H1 (cell line): ENCODE measurements at regions not wholly inside any gene's neighbourhood (a gene's known extent, or its start where the extent isn't known, plus 50 kb on each side); places are given as distances from the start of the nearest gene placed in this dataset.

ENCODE experiments used
- CTCF ChIA-PET: fragments of 300-600 bp; sonication (Branson Sonifier 250); formaldehyde crosslinking; loops from one replicate; lab custom pipeline; 2021; ENCODE audit not compliant: partially characterized antibody; lab: Charles Lee
- POLR2A ChIA-PET: fragments of 300-600 bp; sonication (Branson Sonifier 250); formaldehyde crosslinking; loops from one replicate; lab custom pipeline; 2021; ENCODE audit warnings: inconsistent platforms; ENCODE audit not compliant: partially characterized antibody; lab: Charles Lee
- DNase-seq, 2 experiments: peaks; one replicate each; pipeline versions ENCODE4 v3.0.0 to v3.0.0-alpha.2; 2010 to 2022; ENCODE audit warnings: low spot score in 2 of 2, low read depth in 1 of 2, mixed read lengths in 1 of 2
- FAIRE-seq: peaks from 2 replicates; lab custom pipeline; 2011; peaks lifted over from hg19 to GRCh38; lab: Jason Lieb, UNC
- H2AFZ ChIP-seq: 2 replicates; pipeline ENCODE4 v1.8.1; 2012; ENCODE audit warnings: low read length, inconsistent platforms
- H2AK5ac ChIP-seq: 2 replicates; pipeline ENCODE4 v1.6.1; 2013; ENCODE audit warnings: low read depth, low read length
- H2BK120ac ChIP-seq: replicated peaks from 2 replicates; pipeline ENCODE3; 2013; ENCODE audit warnings: low read depth, low read length, inconsistent platforms
- H2BK12ac ChIP-seq: 2 replicates; pipeline ENCODE4 v1.6.1; 2013; ENCODE audit warnings: low read depth, low read length
- H2BK15ac ChIP-seq: 2 replicates; pipeline ENCODE4 v1.6.1; 2013; ENCODE audit warnings: low read length
- H2BK20ac ChIP-seq: 2 replicates; pipeline ENCODE4 v1.6.1; 2013; ENCODE audit warnings: low read length
- H2BK5ac ChIP-seq: 2 replicates; pipeline ENCODE4 v1.6.1; 2013; ENCODE audit warnings: low read depth, low read length
- H3K14ac ChIP-seq: 2 replicates; pipeline ENCODE4 v1.6.1; 2013; ENCODE audit warnings: inconsistent platforms; ENCODE audit not compliant: insufficient read length
- H3K18ac ChIP-seq: 2 replicates; pipeline ENCODE4 v1.6.1; 2013; ENCODE audit warnings: low read length; ENCODE audit errors: extremely low read depth
- H3K23ac ChIP-seq: 2 replicates; pipeline ENCODE4 v1.6.1; 2013; ENCODE audit warnings: inconsistent platforms; ENCODE audit not compliant: insufficient read length
- H3K23me2 ChIP-seq: 2 replicates; pipeline ENCODE4 v1.6.1; 2013; ENCODE audit warnings: low read depth, low read length
- H3K27ac ChIP-seq: 2 replicates; pipeline ENCODE4 v1.6.1; 2011; ENCODE audit warnings: low read depth, low read length, inconsistent platforms
- H3K27me3 ChIP-seq, 4 experiments: replicated peaks in 1 of 4; 1 replicate in 1 of 4; 2 replicates in 3 of 4; pipeline versions ENCODE4 v1.6.1 to v1.8.1; 2011 to 2013; ENCODE audit warnings: low read length in 3 of 4, mild to moderate bottlenecking in 3 of 4, inconsistent platforms in 2 of 4, mixed read lengths in 2 of 4, moderate library complexity in 1 of 4; ENCODE audit not compliant: control insufficient read depth in 3 of 4, insufficient read depth in 3 of 4; ENCODE audit errors: extremely low read depth in 1 of 4
- H3K36me3 ChIP-seq, 4 experiments: 2 replicates each; pipeline versions ENCODE4 v1.6.1 to v1.8.1; 2011 to 2013; ENCODE audit warnings: mild to moderate bottlenecking in 4 of 4, low read length in 3 of 4, moderate library complexity in 2 of 4, control low read depth in 1 of 4, inconsistent platforms in 1 of 4; ENCODE audit not compliant: insufficient read depth in 4 of 4, control insufficient read depth in 2 of 4
- H3K4ac ChIP-seq: replicated peaks from 2 replicates; pipeline ENCODE3; 2013; ENCODE audit warnings: low read length, low read depth, mixed read lengths, inconsistent platforms; ENCODE audit not compliant: insufficient read length
- H3K4me1 ChIP-seq, 4 experiments: replicated peaks in 1 of 4; 1 replicate in 1 of 4; 2 replicates in 3 of 4; pipeline versions ENCODE4 v1.6.1 to v1.8.1; 2011 to 2013; ENCODE audit warnings: low read length in 3 of 4, inconsistent platforms in 2 of 4, mixed read lengths in 1 of 4; ENCODE audit not compliant: insufficient read depth in 4 of 4, control insufficient read depth in 3 of 4
- H3K4me2 ChIP-seq, 2 experiments: 2 replicates each; pipeline versions ENCODE4 v1.6.1 to v1.8.1; 2011 to 2013; ENCODE audit warnings: low read depth in 2 of 2, low read length in 2 of 2, control low read depth in 1 of 2, inconsistent platforms in 1 of 2, mild to moderate bottlenecking in 1 of 2; ENCODE audit not compliant: insufficient read depth in 1 of 2
- H3K4me3 ChIP-seq, 4 experiments: fragments of 200-600, 300-600 bp in 1 of 4; sonication (generic), shearing (Covaris generic), sonication (Bioruptor Twin) in 1 of 4; 2 replicates each; pipeline versions ENCODE4 v1.5.1 to v1.8.1; 2011 to 2016; ENCODE audit warnings: low read length in 4 of 4, low read depth in 3 of 4, control low read depth in 2 of 4, inconsistent platforms in 2 of 4, mild to moderate bottlenecking in 2 of 4, mixed read lengths in 1 of 4, moderate library complexity in 1 of 4; ENCODE audit not compliant: insufficient read depth in 2 of 4; ENCODE audit errors: extremely low read depth in 1 of 4
- H3K56ac ChIP-seq: replicated peaks from 2 replicates; pipeline ENCODE3; 2013; ENCODE audit warnings: low read depth, mild to moderate bottlenecking, mixed read lengths, low read length, inconsistent platforms; ENCODE audit not compliant: insufficient read length
- H3K79me1 ChIP-seq: 2 replicates; pipeline ENCODE4 v1.6.1; 2013; ENCODE audit warnings: low read depth, low read length, control low read depth
- H3K79me2 ChIP-seq, 2 experiments: 2 replicates each; pipeline versions ENCODE4 v1.6.1 to v1.8.1; 2012 to 2013; ENCODE audit warnings: low read length in 2 of 2, mild to moderate bottlenecking in 2 of 2, inconsistent platforms in 1 of 2; ENCODE audit not compliant: insufficient read depth in 2 of 2, control insufficient read depth in 1 of 2
- H3K9ac ChIP-seq, 4 experiments: replicated peaks in 1 of 4; 1 replicate in 1 of 4; 2 replicates in 3 of 4; pipeline versions ENCODE4 v1.6.1 to v1.8.1; 2011 to 2013; ENCODE audit warnings: low read depth in 3 of 4, low read length in 3 of 4, control low read depth in 2 of 4, mild to moderate bottlenecking in 2 of 4, moderate library complexity in 2 of 4, inconsistent platforms in 1 of 4; ENCODE audit errors: extremely low read depth in 1 of 4
- H3K9me3 ChIP-seq, 2 experiments: 2 replicates each; pipeline versions ENCODE4 v1.6.1 to v1.8.1; 2012 to 2013; ENCODE audit warnings: mild to moderate bottlenecking in 2 of 2, moderate library complexity in 2 of 2, control low read depth in 1 of 2, inconsistent platforms in 1 of 2, low read depth in 1 of 2, low read length in 1 of 2, mixed read lengths in 1 of 2; ENCODE audit not compliant: insufficient read depth in 2 of 2
- H4K20me1 ChIP-seq, 2 experiments: replicated peaks in 1 of 2; 2 replicates each; pipeline versions ENCODE3 to v1.8.1; 2011 to 2013; ENCODE audit warnings: inconsistent platforms in 2 of 2, low read length in 2 of 2, mild to moderate bottlenecking in 1 of 2; ENCODE audit not compliant: insufficient read depth in 2 of 2, control insufficient read depth in 1 of 2
- H4K5ac ChIP-seq: 2 replicates; pipeline ENCODE4 v1.6.1; 2013; ENCODE audit warnings: low read length, low read depth, mixed read lengths, inconsistent platforms; ENCODE audit not compliant: insufficient read length
- H4K8ac ChIP-seq: 2 replicates; pipeline ENCODE4 v1.8.0; 2013; ENCODE audit warnings: mild to moderate bottlenecking, moderate library complexity, low read length, inconsistent platforms; ENCODE audit not compliant: insufficient read depth; ENCODE audit errors: extremely low read depth
- H4K91ac ChIP-seq: replicated peaks from 2 replicates; pipeline ENCODE3; 2013; ENCODE audit warnings: low read length, mixed read lengths, inconsistent platforms; ENCODE audit not compliant: insufficient read length
- ATF2 ChIP-seq: IDR thresholded peaks from 2 replicates; pipeline ENCODE4 v1.6.1; 2012; ENCODE audit warnings: low read length, inconsistent platforms
- EGR1 ChIP-seq: IDR thresholded peaks from 2 replicates; pipeline ENCODE4 v1.6.1; 2011; ENCODE audit warnings: low read depth, low read length, borderline replicate concordance
- EZH2 ChIP-seq: fragments of 200-600 bp; sonication (generic); IDR thresholded peaks from 2 replicates; pipeline ENCODE4 v1.7.1; 2012; ENCODE audit warnings: low read depth, mild to moderate bottlenecking, moderate library complexity, low read length, inconsistent platforms; ENCODE audit not compliant: severe bottlenecking
- FOSL1 ChIP-seq: IDR thresholded peaks from 2 replicates; pipeline ENCODE4 v1.6.1; 2011; ENCODE audit warnings: mild to moderate bottlenecking, low read depth, low read length, moderate library complexity; ENCODE audit not compliant: insufficient read depth
- GTF2F1 ChIP-seq: IDR thresholded peaks from 2 replicates; pipeline ENCODE4 v1.6.1; 2012; ENCODE audit warnings: low read depth, low read length, improper control_type of control experiment, borderline replicate concordance
- POLR2A ChIP-seq, 2 experiments: IDR thresholded peaks; 1 replicate in 1 of 2; 2 replicates in 1 of 2; pipeline ENCODE4 v1.6.1; 2011; ENCODE audit warnings: low read depth in 2 of 2, low read length in 2 of 2, mild to moderate bottlenecking in 2 of 2; ENCODE audit errors: control extremely low read depth in 1 of 2
- RAD21 ChIP-seq, 2 experiments: IDR thresholded peaks in 1 of 2; conservative IDR thresholded peaks in 1 of 2; 2 replicates each; pipeline ENCODE4 v1.6.1; 2011; ENCODE audit warnings: low read depth in 2 of 2, low read length in 2 of 2, improper control_type of control experiment in 1 of 2, inconsistent platforms in 1 of 2, mild to moderate bottlenecking in 1 of 2, moderate library complexity in 1 of 2
- SIN3A ChIP-seq, 2 experiments: IDR thresholded peaks in 1 of 2; conservative IDR thresholded peaks in 1 of 2; 2 replicates each; pipeline ENCODE4 v1.6.1; 2011 to 2012; ENCODE audit warnings: low read length in 2 of 2, improper control_type of control experiment in 1 of 2, low read depth in 1 of 2, mild to moderate bottlenecking in 1 of 2
- SP4 ChIP-seq: IDR thresholded peaks from 2 replicates; pipeline ENCODE4 v1.6.1; 2012; ENCODE audit warnings: low read length, inconsistent platforms
- TAF7 ChIP-seq: optimal IDR thresholded peaks from 2 replicates; pipeline ENCODE3; 2011; ENCODE audit warnings: low read depth, mild to moderate bottlenecking, inconsistent platforms, low read length, moderate library complexity, borderline replicate concordance
- TEAD4 ChIP-seq: IDR thresholded peaks from 2 replicates; pipeline ENCODE4 v1.6.1; 2012; ENCODE audit warnings: low read depth, low read length, inconsistent platforms, mixed read lengths
- WGBS, 2 experiments: shearing (Covaris generic) in 1 of 2; methylation state at CpG; one replicate each; pipeline versions ENCODE4 v1.1.6 to v1.1.7; 2013 to 2015; ENCODE audit warnings: low lambda C conversion rate in 2 of 2, mixed read lengths in 2 of 2, inconsistent platforms in 1 of 2, low coverage in 1 of 2, missing lambda C conversion rate in 1 of 2; ENCODE audit not compliant: insufficient replicate concordance in 2 of 2, insufficient coverage in 1 of 2, insufficient read length in 1 of 2; ENCODE audit errors: extremely low coverage in 1 of 2, missing lambda C conversion rate in 1 of 2; 5-methylcytosine and 5-hydroxymethylcytosine counted together

GRCh38 chr1:228871314-228872061 is 136.2 kb downstream of the RHOU start:
- no peak overlapping the region for H3K23ac ChIP-seq
- H3K4me2 ChIP-seq, result no peak overlapping the region; a peak in 1 of 4 replicates
- H3K4ac ChIP-seq, result no peak overlapping the region
- H3K18ac ChIP-seq, result no peak overlapping the region
- 87% methylated on average over 8 of the region's 8 CpGs; no CpG with 5 or more reads in 1 of the 2 experiments for WGBS, 2 experiments
- FAIRE-seq (no peak), DNase-seq (no peak)
- no peaks in the 10 kb centered on the region for H3K23me2 ChIP-seq
- H3K9me3 ChIP-seq, result no peaks in the 10 kb centered on the region
- H3K56ac ChIP-seq, result no peak overlapping the region
- H2BK120ac ChIP-seq, result no peak overlapping the region
- ChIA-PET POLR2A (no interaction called here), CTCF (interaction anchor here (2.2 kb wide), 1 partner anchor 9 kb away, joined by 11 read pairs; no protein-coding TSS in a partner anchor)
- H3K9ac ChIP-seq, result no peak overlapping the region; a peak in 1 of 7 replicates
- H3K79me1 ChIP-seq, result no peaks in the 10 kb centered on the region
- H4K8ac ChIP-seq, result no peak overlapping the region
- no peaks in the 10 kb centered on the region for H3K36me3 ChIP-seq
- H3K4me1 ChIP-seq, result peaks cover 0 to 7% (median 4%) of the 10 kb centered on the region in 4 experiments; a peak in 4 of 7 replicates
- no peak overlapping the region for H2BK5ac ChIP-seq
- H4K20me1 ChIP-seq, result no peaks in the 10 kb centered on the region
- no peak overlapping the region for H3K4me3 ChIP-seq
- no peak for TF ChIP-seq POLR2A (IDR thresholded peaks at IDR 0.05; ENCODE audit: control extremely low read depth in 1 of 2, low read depth in 2 of 2, low read length in 2 of 2)
- TF ChIP-seq EGR1, result no peak
- TF ChIP-seq SIN3A (conservative IDR thresholded peaks at IDR 0.05 in 1 of 2, IDR thresholded peaks at IDR 0.05 in 1 of 2; ENCODE audit: low read depth in 1 of 2, low read length in 2 of 2), result no peak
- no peak for TF ChIP-seq FOSL1
- no peak for TF ChIP-seq TEAD4
- no peak for TF ChIP-seq SP4
- TF ChIP-seq RAD21 (IDR thresholded peaks at IDR 0.05 in 1 of 2, conservative IDR thresholded peaks at IDR 0.05 in 1 of 2; ENCODE audit: low read depth in 2 of 2, low read length in 2 of 2), result no peak
- TF ChIP-seq ATF2, result no peak
- TF ChIP-seq EZH2, result no peak
- TF ChIP-seq GTF2F1, result no peak
- no peak for TF ChIP-seq TAF7
- no peak overlapping the region for H2AK5ac ChIP-seq
- H2BK12ac ChIP-seq, result no peak overlapping the region
- H3K79me2 ChIP-seq, result no peaks in the 10 kb centered on the region
- no peak overlapping the region for H3K27ac ChIP-seq
- no peaks in the 10 kb centered on the region; a peak in 1 of 7 replicates for H3K27me3 ChIP-seq
- H3K14ac ChIP-seq, result no peak overlapping the region
- peak overlapping the region; percentile 58 for H2AFZ ChIP-seq
- no peak overlapping the region for H2BK15ac ChIP-seq
- no peak overlapping the region for H4K91ac ChIP-seq
- H4K5ac ChIP-seq, result no peak overlapping the region
- no peak overlapping the region for H2BK20ac ChIP-seq
